ENCODE measurements at regions not wholly inside any gene's neighbourhood (a gene's known extent, or its start where the extent isn't known, plus 50 kb on each side); places are given as distances from the start of the nearest gene placed in this dataset.

- intact Hi-C loops (cut with DNase I): no loop called here
- 71 to 73% (median 72%) methylated on average over 6 of the region's 6 CpGs for WGBS, 4 donors
- no peak for ATAC-seq
- peaks cover 0 to 16% (median 0%) of the 10 kb centered on the region in 9 donors for H3K36me3 ChIP-seq
- no peak overlapping the region for H3K27ac ChIP-seq
- H3K9me3 ChIP-seq: no peaks in the 10 kb centered on the region
- TF ChIP-seq POLR2A (IDR thresholded peaks at IDR 0.05) (no peak), CTCF (IDR thresholded peaks at IDR 0.05) (no peak)
- no peaks in the 10 kb centered on the region for H3K27me3 ChIP-seq
- H3K4me1 ChIP-seq: peaks cover 0 to 9% (median 0%) of the 10 kb centered on the region in 12 donors
- H3K4me3 ChIP-seq: no peak overlapping the region
- no peak for DNase-seq
Observed at GRCh38 chr10:28120043-28120749, 121.3 kb upstream of the ODAD2 start.

GRCh38 chr10:28118985-28119628 is 120.2 kb upstream of the ODAD2 start:
- H3K36me3 ChIP-seq: peaks cover 0 to 16% (median 0%) of the 10 kb centered on the region in 9 donors
- no peak for ATAC-seq
- H3K4me1 ChIP-seq: peaks cover 0 to 9% (median 0%) of the 10 kb centered on the region in 12 donors
- H3K4me3 ChIP-seq: no peak overlapping the region
- no peak overlapping the region for H3K27ac ChIP-seq
- no peak for DNase-seq
- H3K9me3 ChIP-seq: no peaks in the 10 kb centered on the region
- H3K27me3 ChIP-seq: no peaks in the 10 kb centered on the region
- intact Hi-C loops (cut with DNase I): no loop called here
- no peak for TF ChIP-seq CTCF (IDR thresholded peaks at IDR 0.05)
- TF ChIP-seq POLR2A (IDR thresholded peaks at IDR 0.05): no peak
- WGBS, 4 donors: 76 to 90% (median 83%) methylated on average over 1 of the region's 1 CpG

DNA sequence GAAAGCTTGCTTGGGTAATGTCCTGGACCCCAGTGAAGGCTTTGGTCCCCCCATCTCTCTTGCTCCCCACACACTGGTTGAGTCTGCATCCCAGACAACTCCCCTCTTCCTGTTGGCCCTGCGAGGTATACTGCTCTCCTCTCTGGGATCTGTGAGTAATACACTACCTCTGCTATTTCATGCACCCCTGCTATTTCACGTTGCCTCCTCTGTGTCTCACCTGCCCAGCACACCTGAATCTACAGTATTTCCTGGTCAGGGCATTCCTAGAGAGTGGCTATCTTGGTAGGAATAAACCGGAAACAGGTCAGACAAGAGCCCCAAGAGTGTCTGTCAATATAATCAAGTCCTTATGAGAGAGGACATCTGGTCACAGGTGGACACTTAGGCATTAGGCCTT is 114.3 kb upstream of the ODAD2 start:
- 62 to 90% (median 74%) methylated on average over 3 of the region's 3 CpGs for WGBS, 4 donors

More for the DNA sequence above, 114.3 kb upstream of the ODAD2 start:
- TF ChIP-seq POLR2A (IDR thresholded peaks at IDR 0.05) (no peak), CTCF (IDR thresholded peaks at IDR 0.05) (no peak)
- DNase-seq (no peak), ATAC-seq (no peak)
- intact Hi-C loops (cut with DNase I): no loop called here
- H3K36me3 ChIP-seq: no peaks in the 10 kb centered on the region
- H3K9me3 ChIP-seq: no peaks in the 10 kb centered on the region
- H3K27me3 ChIP-seq: no peaks in the 10 kb centered on the region
- H3K4me3 ChIP-seq: no peak overlapping the region
- no peak overlapping the region for H3K27ac ChIP-seq
- H3K4me1 ChIP-seq: no peaks in the 10 kb centered on the region

Measured in heart left ventricle (tissue), 16 donors.